NB4 (cell line): ENCODE measurements at regions not wholly inside any gene's neighbourhood (a gene's known extent, or its start where the extent isn't known, plus 50 kb on each side); places are given as distances from the start of the nearest gene placed in this dataset.

Source experiments
- POLR2A ChIP-seq: IDR thresholded peaks from 2 replicates; pipeline ENCODE4 v1.6.1; 2011; ENCODE audit warnings: mild to moderate bottlenecking; ENCODE audit not compliant: insufficient read length; ENCODE audit errors: extremely low read depth
- TF ChIP-seq, protein P1 (sequence below): IDR thresholded peaks from one replicate; pipeline ENCODE4 v1.5.1; 2012; ENCODE audit warnings: low read depth, low read length
- TF ChIP-seq, protein P2 (sequence below): IDR thresholded peaks from 2 replicates; pipeline ENCODE4 v1.6.1; 2011; ENCODE audit warnings: low read depth, low read length

DNA sequence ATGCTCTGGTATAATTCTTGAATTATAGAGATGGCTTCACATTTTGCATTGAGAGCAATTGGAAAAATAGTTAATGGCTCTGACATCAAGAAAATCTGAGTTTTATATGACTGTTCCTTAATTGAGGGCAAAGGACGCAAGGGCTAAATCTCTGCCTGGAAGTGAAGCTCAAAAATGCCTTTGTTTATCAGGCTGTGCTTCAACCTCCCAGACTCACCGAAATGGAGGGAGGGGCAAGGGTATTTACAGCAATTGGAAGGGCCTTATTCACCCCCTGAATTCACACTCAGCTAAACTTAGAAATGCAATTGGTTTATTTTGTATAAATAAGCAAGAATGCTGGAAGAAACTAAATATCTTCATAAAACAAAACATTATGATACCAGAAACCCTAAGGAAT is 737.2 kb upstream of the MMS22L start:
- TF ChIP-seq POLR2A, result no peak
- TF ChIP-seq, protein P1, sequence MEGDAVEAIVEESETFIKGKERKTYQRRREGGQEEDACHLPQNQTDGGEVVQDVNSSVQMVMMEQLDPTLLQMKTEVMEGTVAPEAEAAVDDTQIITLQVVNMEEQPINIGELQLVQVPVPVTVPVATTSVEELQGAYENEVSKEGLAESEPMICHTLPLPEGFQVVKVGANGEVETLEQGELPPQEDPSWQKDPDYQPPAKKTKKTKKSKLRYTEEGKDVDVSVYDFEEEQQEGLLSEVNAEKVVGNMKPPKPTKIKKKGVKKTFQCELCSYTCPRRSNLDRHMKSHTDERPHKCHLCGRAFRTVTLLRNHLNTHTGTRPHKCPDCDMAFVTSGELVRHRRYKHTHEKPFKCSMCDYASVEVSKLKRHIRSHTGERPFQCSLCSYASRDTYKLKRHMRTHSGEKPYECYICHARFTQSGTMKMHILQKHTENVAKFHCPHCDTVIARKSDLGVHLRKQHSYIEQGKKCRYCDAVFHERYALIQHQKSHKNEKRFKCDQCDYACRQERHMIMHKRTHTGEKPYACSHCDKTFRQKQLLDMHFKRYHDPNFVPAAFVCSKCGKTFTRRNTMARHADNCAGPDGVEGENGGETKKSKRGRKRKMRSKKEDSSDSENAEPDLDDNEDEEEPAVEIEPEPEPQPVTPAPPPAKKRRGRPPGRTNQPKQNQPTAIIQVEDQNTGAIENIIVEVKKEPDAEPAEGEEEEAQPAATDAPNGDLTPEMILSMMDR, result no peak
- TF ChIP-seq, protein P2, sequence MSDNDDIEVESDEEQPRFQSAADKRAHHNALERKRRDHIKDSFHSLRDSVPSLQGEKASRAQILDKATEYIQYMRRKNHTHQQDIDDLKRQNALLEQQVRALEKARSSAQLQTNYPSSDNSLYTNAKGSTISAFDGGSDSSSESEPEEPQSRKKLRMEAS, result no peak
